ENCODE measurements at regions not wholly inside any gene's neighbourhood (a gene's known extent, or its start where the extent isn't known, plus 50 kb on each side); places are given as distances from the start of the nearest gene placed in this dataset.
A peak's percentile ranks its signal among the peaks of the same experiment; 100 is the strongest.

GRCh38 chrX:39869846-39870601, 227.7 kb downstream of the BCOR start:
- Mint-ChIP-seq H3K27me3 (ENCODE audit: insufficient read depth) (peaks cover 1% of the 10 kb centered on the region; the same call in 1 of the 2 replicates), H3K27ac (no peak overlapping the region), H3K4me1 (ENCODE audit: low read depth) (peaks cover 23% of the 10 kb centered on the region), H3K36me3 (ENCODE audit: low read depth) (no peaks in the 10 kb centered on the region), H3K9me3 (no peaks in the 10 kb centered on the region), H3K4me3 (no peak overlapping the region)
- peak; percentile 37 for DNase-seq
- no peak for TF ChIP-seq CTCF (IDR thresholded peaks at IDR 0.05)

GRCh38 chrX:39871648-39872047, 226.1 kb downstream of the BCOR start:
- H3K27me3 Mint-ChIP-seq (ENCODE audit: insufficient read depth): peaks cover 2% of the 10 kb centered on the region; the same call in 1 of the 2 replicates
- peaks cover 23% of the 10 kb centered on the region for H3K4me1 Mint-ChIP-seq (ENCODE audit: low read depth)
- H3K27ac Mint-ChIP-seq: no peak overlapping the region
- no peak for DNase-seq
- H3K9me3 Mint-ChIP-seq: no peaks in the 10 kb centered on the region
- TF ChIP-seq CTCF (IDR thresholded peaks at IDR 0.05): no peak
- no peak overlapping the region for H3K4me3 Mint-ChIP-seq
- no peaks in the 10 kb centered on the region for H3K36me3 Mint-ChIP-seq (ENCODE audit: low read depth)

- no peak overlapping the region for H3K4me3 Mint-ChIP-seq
- H3K9me3 Mint-ChIP-seq: no peaks in the 10 kb centered on the region
- no peaks in the 10 kb centered on the region for H3K36me3 Mint-ChIP-seq (ENCODE audit: low read depth)
- no peak overlapping the region for H3K27ac Mint-ChIP-seq
- H3K27me3 Mint-ChIP-seq (ENCODE audit: insufficient read depth): peaks cover 2% of the 10 kb centered on the region; the same call in 1 of the 2 replicates
- peaks cover 23% of the 10 kb centered on the region for H3K4me1 Mint-ChIP-seq (ENCODE audit: low read depth)
- no peak for DNase-seq
- TF ChIP-seq CTCF (IDR thresholded peaks at IDR 0.05): no peak
Observed at GRCh38 chrX:39873117-39873516, 224.6 kb downstream of the BCOR start.

- Mint-ChIP-seq H3K4me3 (no peak overlapping the region), H3K36me3 (ENCODE audit: low read depth) (no peaks in the 10 kb centered on the region), H3K27ac (no peak overlapping the region), H3K27me3 (ENCODE audit: insufficient read depth) (peaks cover 2% of the 10 kb centered on the region; the same call in 1 of the 2 replicates), H3K9me3 (no peaks in the 10 kb centered on the region), H3K4me1 (ENCODE audit: low read depth) (peaks cover 23% of the 10 kb centered on the region)
- DNase-seq: peak; percentile 33
- no peak for TF ChIP-seq CTCF (IDR thresholded peaks at IDR 0.05)
Observed at GRCh38 chrX:39874202-39874816, 223.4 kb downstream of the BCOR start.

GRCh38 chrX:39875834-39876628, 221.7 kb downstream of the BCOR start:
- H3K4me1 Mint-ChIP-seq (ENCODE audit: low read depth): peaks cover 14% of the 10 kb centered on the region
- H3K27me3 Mint-ChIP-seq (ENCODE audit: insufficient read depth): peaks cover 3% of the 10 kb centered on the region; the same call in 1 of the 2 replicates
- no peak for DNase-seq
- H3K36me3 Mint-ChIP-seq (ENCODE audit: low read depth): no peaks in the 10 kb centered on the region
- H3K4me3 Mint-ChIP-seq: no peak overlapping the region
- no peak overlapping the region for H3K27ac Mint-ChIP-seq
- H3K9me3 Mint-ChIP-seq: no peaks in the 10 kb centered on the region
- TF ChIP-seq CTCF (IDR thresholded peaks at IDR 0.05): no peak

Data from HFFc6 (cell line).